ENCODE measurements at regions not wholly inside any gene's neighbourhood (a gene's known extent, or its start where the extent isn't known, plus 50 kb on each side); places are given as distances from the start of the nearest gene placed in this dataset.

DNA sequence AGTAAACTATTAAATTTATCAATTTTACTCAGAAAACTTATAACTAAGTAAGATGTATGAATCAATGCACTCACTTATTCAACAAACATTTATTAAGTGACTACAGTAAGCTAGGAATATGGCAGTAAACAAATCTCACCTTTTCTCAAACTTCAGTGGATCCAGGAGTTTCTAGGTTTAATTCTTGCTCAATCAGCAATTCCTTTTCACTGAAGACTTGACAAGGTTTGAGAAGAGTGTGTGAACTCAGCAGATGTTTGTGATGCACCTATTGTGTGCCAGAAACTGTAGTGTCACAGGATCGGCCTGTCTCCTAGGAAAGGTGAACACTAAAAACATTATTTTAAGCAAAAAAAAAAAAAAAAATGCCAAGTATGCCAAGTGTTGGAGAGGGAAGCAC lies 167.8 kb downstream of the ALG10 start:
- TF ChIP-seq, protein P1, sequence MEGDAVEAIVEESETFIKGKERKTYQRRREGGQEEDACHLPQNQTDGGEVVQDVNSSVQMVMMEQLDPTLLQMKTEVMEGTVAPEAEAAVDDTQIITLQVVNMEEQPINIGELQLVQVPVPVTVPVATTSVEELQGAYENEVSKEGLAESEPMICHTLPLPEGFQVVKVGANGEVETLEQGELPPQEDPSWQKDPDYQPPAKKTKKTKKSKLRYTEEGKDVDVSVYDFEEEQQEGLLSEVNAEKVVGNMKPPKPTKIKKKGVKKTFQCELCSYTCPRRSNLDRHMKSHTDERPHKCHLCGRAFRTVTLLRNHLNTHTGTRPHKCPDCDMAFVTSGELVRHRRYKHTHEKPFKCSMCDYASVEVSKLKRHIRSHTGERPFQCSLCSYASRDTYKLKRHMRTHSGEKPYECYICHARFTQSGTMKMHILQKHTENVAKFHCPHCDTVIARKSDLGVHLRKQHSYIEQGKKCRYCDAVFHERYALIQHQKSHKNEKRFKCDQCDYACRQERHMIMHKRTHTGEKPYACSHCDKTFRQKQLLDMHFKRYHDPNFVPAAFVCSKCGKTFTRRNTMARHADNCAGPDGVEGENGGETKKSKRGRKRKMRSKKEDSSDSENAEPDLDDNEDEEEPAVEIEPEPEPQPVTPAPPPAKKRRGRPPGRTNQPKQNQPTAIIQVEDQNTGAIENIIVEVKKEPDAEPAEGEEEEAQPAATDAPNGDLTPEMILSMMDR (conservative IDR thresholded peaks at IDR 0.05) = no peak
- TF ChIP-seq EZH2 (IDR thresholded peaks at IDR 0.05; ENCODE audit: low read depth) = no peak
